Chondrocyte (in vitro differentiated cells): ENCODE measurements at regions not wholly inside any gene's neighbourhood (a gene's known extent, or its start where the extent isn't known, plus 50 kb on each side); places are given as distances from the start of the nearest gene placed in this dataset.
A peak's percentile ranks its signal among the peaks of the same experiment; 100 is the strongest.

ENCODE experiments used
- DNase-seq: peaks from one replicate; pipeline ENCODE4 v3.0.0; 2021; ENCODE audit warnings: mixed read lengths, low spot score
- H3K27ac Mint-ChIP-seq: one replicate; pipeline ENCODE4 v1.8.0; 2021; ENCODE audit warnings: mild to moderate bottlenecking, moderate library complexity, mixed read lengths; ENCODE audit not compliant: unreplicated experiment
- H3K27me3 Mint-ChIP-seq: 2 replicates; pipeline ENCODE4 v1.8.0; 2021; ENCODE audit warnings: low read depth, mixed read lengths
- H3K36me3 Mint-ChIP-seq: 2 replicates; pipeline ENCODE4 v1.8.0; 2021; ENCODE audit warnings: low read depth, mixed read lengths
- H3K4me1 Mint-ChIP-seq: 2 replicates; pipeline ENCODE4 v1.8.0; 2021; ENCODE audit warnings: low read depth, mild to moderate bottlenecking, mixed read lengths
- H3K4me3 Mint-ChIP-seq: one replicate; pipeline ENCODE4 v1.8.0; 2021; ENCODE audit warnings: mild to moderate bottlenecking, moderate library complexity, mixed read lengths; ENCODE audit not compliant: unreplicated experiment
- H3K9me3 Mint-ChIP-seq: 2 replicates; pipeline ENCODE4 v1.8.0; 2021; ENCODE audit warnings: low read depth, mixed read lengths
- CTCF ChIP-seq: fragments of 200-600 bp; sonication (generic); IDR thresholded peaks from 2 replicates; pipeline ENCODE4 v1.5.0; 2021; ENCODE audit warnings: antibody characterized with exemption, mild to moderate bottlenecking, moderate library complexity

- peaks cover 2% of the 10 kb centered on the region for H3K9me3 Mint-ChIP-seq
- TF ChIP-seq CTCF = peak; percentile 24
- H3K4me3 Mint-ChIP-seq = no peak overlapping the region
- no peaks in the 10 kb centered on the region for H3K27me3 Mint-ChIP-seq
- H3K27ac Mint-ChIP-seq = no peak overlapping the region
- peaks cover 2% of the 10 kb centered on the region for H3K36me3 Mint-ChIP-seq
- H3K4me1 Mint-ChIP-seq = peaks cover 5% of the 10 kb centered on the region
- no peak for DNase-seq
Measured at GRCh38 chr5:17769277-17769676, 135.0 kb downstream of the TAF11L14 start.

GRCh38 chr5:17772232-17772631 is 138.0 kb downstream of the TAF11L14 start:
- H3K4me3 Mint-ChIP-seq = no peak overlapping the region
- H3K4me1 Mint-ChIP-seq = peaks cover 5% of the 10 kb centered on the region
- no peaks in the 10 kb centered on the region for H3K9me3 Mint-ChIP-seq
- no peak for TF ChIP-seq CTCF
- DNase-seq = no peak
- peaks cover 2% of the 10 kb centered on the region for H3K36me3 Mint-ChIP-seq
- no peaks in the 10 kb centered on the region for H3K27me3 Mint-ChIP-seq
- no peak overlapping the region for H3K27ac Mint-ChIP-seq

GRCh38 chr5:17785774-17786173 is 151.5 kb downstream of the TAF11L14 start:
- no peak overlapping the region for H3K4me3 Mint-ChIP-seq
- TF ChIP-seq CTCF = no peak
- no peaks in the 10 kb centered on the region for H3K27me3 Mint-ChIP-seq
- no peaks in the 10 kb centered on the region for H3K4me1 Mint-ChIP-seq
- no peaks in the 10 kb centered on the region for H3K36me3 Mint-ChIP-seq
- no peak overlapping the region for H3K27ac Mint-ChIP-seq
- H3K9me3 Mint-ChIP-seq = no peaks in the 10 kb centered on the region
- no peak for DNase-seq

- Mint-ChIP-seq H3K4me1 (no peaks in the 10 kb centered on the region), H3K27me3 (no peaks in the 10 kb centered on the region), H3K4me3 (no peak overlapping the region), H3K9me3 (no peaks in the 10 kb centered on the region), H3K27ac (no peak overlapping the region), H3K36me3 (no peaks in the 10 kb centered on the region)
- DNase-seq = no peak
- TF ChIP-seq CTCF = no peak
Measured at GRCh38 chr5:17788351-17788750, 154.1 kb downstream of the TAF11L14 start.

GRCh38 chr5:17794201-17794600 is 159.9 kb downstream of the TAF11L14 start:
- no peaks in the 10 kb centered on the region for H3K36me3 Mint-ChIP-seq
- no peaks in the 10 kb centered on the region for H3K4me1 Mint-ChIP-seq
- no peaks in the 10 kb centered on the region for H3K9me3 Mint-ChIP-seq
- H3K27me3 Mint-ChIP-seq = no peaks in the 10 kb centered on the region
- TF ChIP-seq CTCF = no peak
- no peak overlapping the region for H3K27ac Mint-ChIP-seq
- DNase-seq = no peak
- no peak overlapping the region for H3K4me3 Mint-ChIP-seq
